HG02938 (cell line): ENCODE measurements at regions not wholly inside any gene's neighbourhood (a gene's known extent, or its start where the extent isn't known, plus 50 kb on each side); places are given as distances from the start of the nearest gene placed in this dataset.

Experiments
- ATAC-seq: cut with Tn5 transposase; IDR thresholded peaks from one replicate; pipeline ENCODE4 v1.9.1; 2021; ENCODE audit warnings: mild to moderate bottlenecking, moderate library complexity; ENCODE audit not compliant: unreplicated experiment

DNA sequence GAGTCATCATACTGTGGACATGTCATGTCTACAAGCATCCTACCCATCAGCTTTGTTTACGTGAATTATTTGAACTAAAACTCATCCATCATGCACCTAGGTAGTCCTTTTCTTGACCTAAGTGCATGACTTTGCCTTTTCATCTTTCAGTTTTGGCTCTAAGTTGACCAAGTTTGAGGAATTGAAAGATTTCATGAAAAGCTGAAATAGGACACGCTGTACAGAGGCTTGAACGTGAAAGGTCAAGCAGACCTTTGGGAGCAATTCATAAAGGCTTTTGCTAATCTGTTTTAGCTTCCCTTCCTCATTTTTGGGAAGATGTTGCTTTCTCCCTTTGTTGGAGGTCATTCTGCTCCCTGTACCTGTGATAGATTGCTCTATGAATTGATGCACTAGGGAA lies 55.1 kb upstream of the MLIP start:
- no peak for ATAC-seq

DNA sequence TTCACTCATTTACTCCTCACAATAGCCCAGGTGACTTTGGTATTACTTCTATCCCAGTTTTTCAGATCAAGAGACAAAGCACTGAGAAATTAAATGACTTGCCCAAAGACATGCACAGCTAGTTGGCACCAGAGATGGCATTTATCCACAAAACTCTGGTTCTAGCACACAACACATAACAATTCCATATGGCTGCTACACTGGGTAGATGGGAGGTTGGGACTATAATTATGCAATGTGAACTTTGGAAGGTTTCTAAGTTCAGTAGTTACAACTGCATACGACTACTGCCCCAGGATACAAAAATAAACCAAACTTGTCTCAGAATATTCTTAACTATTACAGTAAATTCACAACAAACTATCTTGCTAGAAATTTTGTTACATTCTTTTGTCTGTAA lies 54.2 kb upstream of the MLIP start:
- no peak for ATAC-seq

DNA sequence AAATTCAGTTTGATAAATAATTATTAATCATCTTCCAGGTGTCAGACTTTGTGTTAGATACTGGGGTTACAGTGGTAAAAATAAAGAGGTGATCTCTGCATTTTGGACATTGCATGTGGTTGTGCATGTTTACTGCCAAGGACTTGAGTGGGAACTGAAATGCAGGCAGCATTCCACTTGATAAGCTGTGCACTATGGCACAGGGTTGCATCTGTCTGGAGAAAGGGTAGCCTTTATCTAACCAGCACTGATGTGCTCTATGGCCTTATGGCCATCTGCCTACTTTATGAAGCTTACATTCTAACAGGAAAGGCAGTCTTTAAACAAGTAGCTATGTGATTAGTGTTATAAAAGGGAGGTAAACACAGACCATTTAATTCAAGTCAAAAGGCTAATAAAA lies 53.0 kb upstream of the MLIP start:
- ATAC-seq, result no peak

DNA sequence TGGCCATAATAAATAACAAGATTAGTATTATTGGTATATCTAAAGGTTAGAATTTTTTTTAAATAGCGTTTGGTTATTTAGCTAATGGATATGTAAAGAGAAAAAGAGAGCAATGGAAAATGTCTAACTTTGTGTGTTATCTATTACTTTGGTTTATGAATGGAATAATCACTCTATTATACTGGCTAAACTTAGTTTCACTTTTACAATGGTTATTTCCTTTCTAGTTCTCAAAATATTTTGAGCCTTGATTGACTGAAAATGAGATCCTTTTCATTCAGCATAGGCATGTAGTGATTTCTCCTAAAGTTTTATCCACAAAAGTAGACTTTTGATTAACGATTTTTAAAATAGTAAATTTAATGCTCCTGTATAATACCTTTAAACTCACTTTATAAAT lies 51.6 kb upstream of the MLIP start:
- no peak for ATAC-seq

DNA sequence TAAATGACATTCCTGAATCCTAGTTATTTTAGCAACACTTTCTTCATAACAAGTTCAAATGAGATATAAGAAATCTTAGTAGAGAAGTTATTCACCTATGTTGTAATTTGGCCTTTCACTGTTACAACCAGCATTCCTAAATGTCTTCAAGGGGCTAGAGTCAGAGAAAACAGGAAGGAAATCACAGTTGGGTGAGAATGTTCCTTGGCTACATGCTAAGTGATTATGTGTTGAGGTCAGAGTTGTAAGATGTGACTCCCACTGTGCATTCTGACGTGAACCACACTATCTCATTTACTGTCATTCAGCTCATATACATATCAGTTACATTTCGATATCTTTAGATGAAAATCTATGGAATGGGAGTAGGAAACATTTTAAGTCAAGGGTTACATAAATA lies 51.0 kb upstream of the MLIP start:
- ATAC-seq, result no peak
